ENCODE measurements at regions not wholly inside any gene's neighbourhood (a gene's known extent, or its start where the extent isn't known, plus 50 kb on each side); places are given as distances from the start of the nearest gene placed in this dataset.
"Not testable (repeated sequence)": the region's sequence is repeated elsewhere in the genome, so short reads cannot be mapped to it uniquely, and the experiment has no call there.

GRCh38 chr5:34449639-34450038 is 206.5 kb upstream of the RAI14 start:
- no peak for DNase-seq

- no peak for DNase-seq
Measured at GRCh38 chr5:34450338-34450737, 205.8 kb upstream of the RAI14 start.

DNA sequence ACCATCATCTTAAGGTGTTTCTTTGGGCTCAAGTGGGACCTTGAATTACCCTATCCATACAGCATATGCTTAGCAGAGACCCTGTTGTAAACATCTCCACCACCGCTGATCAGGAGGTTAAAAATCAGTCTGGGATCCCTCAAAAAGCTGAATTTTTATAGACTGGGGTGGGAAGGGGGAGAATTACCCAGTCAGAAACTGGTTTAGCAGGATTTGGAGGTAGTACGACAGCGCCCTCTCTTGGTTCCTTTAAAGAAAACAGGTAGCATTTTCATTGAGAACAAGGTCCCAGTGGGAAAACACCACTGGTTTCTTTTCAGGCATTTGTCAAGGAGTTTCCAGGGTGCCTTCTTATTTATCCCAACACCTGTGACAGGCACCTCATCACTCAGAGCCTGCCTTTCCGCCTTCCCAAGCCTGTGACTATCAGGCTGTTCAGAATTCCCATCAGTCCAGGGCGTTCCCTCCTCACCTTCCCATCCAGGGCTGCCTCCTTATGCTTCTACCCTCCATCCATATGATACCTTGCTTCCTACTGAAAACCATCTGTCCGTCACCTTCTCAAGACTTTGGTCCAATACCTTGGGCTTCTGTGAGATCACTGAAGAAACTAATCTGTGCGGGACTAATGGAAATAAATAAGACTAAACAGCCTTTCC is 203.8 kb upstream of the RAI14 start:
- no peak for DNase-seq

DNA sequence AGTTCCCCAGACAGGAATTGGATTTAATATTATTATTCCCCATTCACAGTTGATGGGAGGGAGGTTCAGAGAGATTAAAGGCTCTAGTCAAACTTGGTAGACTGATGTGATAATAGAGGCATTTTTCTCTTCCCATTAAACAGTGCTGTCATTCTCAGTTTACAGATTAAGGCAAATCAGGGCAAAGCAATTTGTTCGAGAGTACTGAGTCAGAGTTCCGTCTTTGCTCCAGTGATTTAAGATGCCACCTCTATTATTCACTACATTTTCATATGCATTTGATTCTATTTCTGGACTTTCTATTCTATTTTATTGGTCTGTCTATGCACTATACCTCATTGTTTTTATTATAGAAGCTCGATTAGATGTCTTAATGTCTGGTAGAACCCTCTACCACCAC is 201.0 kb upstream of the RAI14 start:
- no peak for DNase-seq

DNA sequence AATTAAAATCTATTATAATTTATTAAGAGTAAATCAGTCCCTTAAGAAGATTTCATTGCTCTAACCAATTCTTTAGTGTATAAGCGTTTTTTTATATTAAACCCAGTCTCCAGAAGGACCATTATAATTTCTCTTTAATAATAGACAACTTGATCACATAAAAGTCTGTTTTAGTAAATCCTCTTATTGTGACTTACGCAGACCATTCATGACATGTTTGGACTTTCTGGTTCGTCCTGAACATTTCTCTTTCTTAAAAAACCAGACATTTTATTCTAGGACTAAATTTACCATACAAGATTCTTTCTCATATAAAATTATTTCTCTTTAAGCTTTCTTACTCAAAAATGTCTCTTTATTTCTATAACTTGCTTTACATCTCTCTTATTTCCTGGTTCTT is 196.2 kb upstream of the RAI14 start:
- no peak for DNase-seq

- no peak for DNase-seq
Measured at GRCh38 chr5:34460496-34460895, 195.6 kb upstream of the RAI14 start.

- DNase-seq: no peak
Measured at GRCh38 chr5:34464829-34465228, 191.3 kb upstream of the RAI14 start.

DNA sequence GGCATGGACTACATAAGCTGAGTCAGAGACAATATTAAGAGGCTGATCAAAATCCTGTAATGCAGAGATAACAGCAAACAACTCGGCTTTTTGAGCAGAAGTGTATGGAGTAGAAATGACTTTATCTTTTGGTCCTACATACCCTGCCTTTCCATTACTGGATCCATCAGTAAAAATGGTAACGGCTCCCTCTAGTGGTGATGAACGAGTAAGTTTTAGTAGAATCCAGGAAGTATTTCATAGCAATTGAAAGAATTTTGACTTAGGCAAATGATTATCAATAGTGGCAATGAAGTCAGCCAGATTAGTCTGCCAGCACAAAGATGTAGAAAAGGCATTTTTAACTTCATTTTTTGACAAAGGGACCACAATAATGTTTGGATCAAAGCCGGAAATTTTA is 190.8 kb upstream of the RAI14 start:
- DNase-seq: peak; percentile 50

DNA sequence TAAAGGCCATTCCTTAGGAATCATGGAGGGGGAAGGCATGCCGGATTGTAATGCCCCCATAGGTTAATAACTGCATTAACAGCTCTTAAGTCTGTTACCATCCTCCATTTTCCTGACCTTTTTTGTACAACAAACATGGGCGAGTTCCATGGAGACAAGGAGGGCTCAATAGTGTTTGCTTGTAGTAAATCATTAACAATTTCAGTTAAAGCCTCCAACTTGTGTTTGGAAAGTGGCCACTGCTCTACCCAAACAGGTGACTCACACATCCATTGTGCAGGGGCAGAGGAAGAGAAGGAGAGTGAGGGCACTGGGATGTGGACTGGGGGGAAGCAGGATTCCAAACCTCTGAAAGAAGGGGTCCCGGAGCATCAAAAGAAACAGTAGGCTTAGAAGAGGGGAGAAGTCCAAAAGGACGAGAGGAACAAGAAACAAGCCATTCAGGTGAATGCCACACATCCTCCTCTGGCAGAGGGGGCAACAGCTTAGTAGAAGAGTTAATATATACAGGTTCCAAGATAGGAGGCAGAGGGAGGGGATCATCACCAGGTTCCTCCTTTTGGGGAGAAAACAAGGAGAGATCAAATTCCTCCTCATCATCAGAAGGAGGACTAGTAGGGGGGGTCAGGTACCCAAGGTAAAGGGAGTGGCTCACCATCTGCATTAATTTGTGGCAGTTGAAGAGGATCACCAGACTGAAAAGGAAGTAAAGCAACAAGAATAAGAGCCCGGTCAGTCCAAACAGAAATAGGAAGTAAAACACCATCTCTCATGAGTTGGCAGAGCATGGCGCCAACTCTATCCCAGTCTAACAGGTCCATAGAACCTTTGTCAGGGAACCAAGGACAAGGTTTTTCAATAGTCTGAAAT is 189.4 kb upstream of the RAI14 start:
- DNase-seq: not testable (repeated sequence)

DNA sequence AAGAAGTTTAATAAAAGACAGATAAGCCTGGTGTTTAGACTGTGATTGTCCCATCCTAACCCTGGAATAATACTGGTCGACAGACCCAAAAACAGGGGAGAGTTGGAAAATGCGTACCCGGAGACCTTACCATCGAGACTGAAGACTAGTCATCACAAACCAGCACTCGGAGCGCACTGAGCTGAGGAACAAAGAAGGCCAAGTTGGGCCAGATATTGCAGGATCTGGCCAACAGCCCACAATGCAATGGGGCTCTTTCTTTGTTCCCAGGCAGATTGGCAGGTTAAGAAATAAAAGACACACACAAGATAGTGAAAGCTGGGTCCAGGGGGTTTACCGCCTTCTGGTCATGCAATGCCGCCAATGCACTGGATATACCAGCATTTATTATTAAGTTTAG is 188.7 kb upstream of the RAI14 start:
- no peak for DNase-seq

GRCh38 chr5:34467984-34468383 is 188.1 kb upstream of the RAI14 start:
- not testable (repeated sequence) for DNase-seq

- no peak for DNase-seq
Measured at GRCh38 chr5:34469971-34470370, 186.2 kb upstream of the RAI14 start.

DNA sequence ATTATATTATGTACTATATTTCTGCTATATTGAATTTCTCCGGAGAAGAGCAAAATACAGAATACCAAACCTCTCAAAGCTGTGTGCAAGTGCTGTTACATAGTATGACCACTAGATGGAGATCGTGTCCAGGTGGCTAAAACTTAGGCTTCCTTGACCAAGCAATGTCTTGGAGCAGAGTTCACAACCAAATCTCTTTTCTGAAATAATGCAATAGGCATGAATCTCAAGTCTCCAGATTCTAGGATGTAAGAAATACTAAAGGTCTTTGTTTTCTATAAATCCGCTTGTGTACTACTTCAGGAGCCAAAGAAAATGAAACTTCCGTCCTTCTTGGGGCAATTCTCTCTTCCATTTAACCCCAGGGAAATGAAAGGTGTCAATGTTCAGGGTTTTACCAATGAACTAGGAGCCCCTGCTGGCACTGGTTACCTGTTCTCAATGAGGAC is 181.5 kb upstream of the RAI14 start:
- DNase-seq: no peak

- no peak for DNase-seq
Measured at GRCh38 chr5:34475249-34475966, 180.7 kb upstream of the RAI14 start.

DNA sequence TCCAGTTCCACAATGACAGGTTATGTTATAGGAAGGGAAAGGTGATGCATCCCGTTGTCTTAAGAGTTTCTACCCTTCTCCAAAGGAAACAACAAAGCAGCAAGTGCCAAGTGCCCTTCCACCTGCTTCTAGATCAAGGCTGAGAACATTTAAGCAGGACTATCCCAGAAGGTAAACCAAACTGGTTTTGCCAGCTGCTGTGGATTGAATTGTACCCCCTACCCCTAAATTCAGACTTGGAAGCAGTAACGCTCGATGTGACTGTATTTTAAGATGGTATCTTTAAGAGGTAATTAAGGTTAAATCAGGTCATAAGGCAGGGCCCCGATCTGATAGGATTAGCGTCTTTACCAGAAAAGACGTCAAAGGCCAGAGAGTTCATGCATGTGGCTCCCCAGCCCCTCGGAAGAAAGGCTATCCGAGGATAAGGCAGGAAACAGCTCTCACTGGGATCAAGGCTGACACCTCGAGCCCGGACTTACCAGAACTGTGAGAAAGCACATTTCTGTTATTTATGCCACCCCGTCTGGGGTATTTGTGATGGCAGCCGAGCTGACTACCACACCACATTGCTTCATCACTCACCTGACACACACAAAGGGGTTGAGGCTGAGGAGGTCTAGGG is 179.1 kb upstream of the RAI14 start:
- no peak for DNase-seq

- no peak for DNase-seq
Measured at GRCh38 chr5:34480810-34481528, 175.2 kb upstream of the RAI14 start.

- no peak for DNase-seq
Measured at GRCh38 chr5:34483442-34484033, 172.6 kb upstream of the RAI14 start.

- DNase-seq: no peak
Measured at GRCh38 chr5:34484216-34484920, 171.8 kb upstream of the RAI14 start.

GRCh38 chr5:34485768-34486030 is 170.4 kb upstream of the RAI14 start:
- DNase-seq: no peak

DNA sequence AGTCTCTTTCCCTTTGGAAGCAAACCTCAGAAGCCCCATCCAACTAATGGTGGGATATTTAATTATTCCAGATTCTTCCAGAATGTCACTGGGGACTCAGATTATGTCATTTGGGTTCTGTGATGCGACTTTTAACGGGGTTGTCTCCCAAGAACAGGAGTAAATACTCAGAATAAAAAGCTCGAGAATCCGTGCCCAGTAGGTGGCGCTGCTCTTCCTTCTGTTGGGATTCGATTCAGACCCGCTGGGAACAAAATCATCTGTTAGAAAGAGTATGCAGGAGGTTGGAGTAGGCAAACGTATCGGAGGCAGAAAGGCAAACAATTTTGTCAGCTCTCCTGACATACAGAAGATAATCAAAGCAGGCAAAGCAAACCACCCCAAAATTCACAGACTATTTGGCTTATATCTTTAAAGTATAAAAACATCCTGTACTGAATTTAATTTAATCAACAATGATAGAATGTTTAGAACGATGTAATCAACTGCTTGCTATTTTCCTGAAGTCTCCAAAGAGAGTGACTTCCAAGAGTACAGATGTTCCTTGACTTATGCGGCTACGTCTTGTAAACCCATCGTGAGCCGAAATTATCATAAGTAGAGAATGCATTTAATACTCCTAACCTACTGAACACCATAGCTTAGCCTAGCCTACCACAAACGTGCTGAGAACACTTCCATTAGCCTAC is 169.8 kb upstream of the RAI14 start:
- peak; percentile 30 for DNase-seq

- DNase-seq: no peak
Measured at GRCh38 chr5:34486849-34487158, 169.3 kb upstream of the RAI14 start.

Data from central memory CD4-positive, alpha-beta T cell (primary cell).